HG02840 (cell line): ENCODE measurements at regions not wholly inside any gene's neighbourhood (a gene's known extent, or its start where the extent isn't known, plus 50 kb on each side); places are given as distances from the start of the nearest gene placed in this dataset.
"Not testable (repeated sequence)": the region's sequence is repeated elsewhere in the genome, so short reads cannot be mapped to it uniquely, and the experiment has no call there.

ENCODE experiments used
- ATAC-seq: cut with Tn5 transposase; IDR thresholded peaks from one replicate; pipeline ENCODE4 v1.9.1; 2021; ENCODE audit warnings: mild to moderate bottlenecking, moderate library complexity, moderate number of reproducible peaks; ENCODE audit not compliant: unreplicated experiment, low FRiP score

DNA sequence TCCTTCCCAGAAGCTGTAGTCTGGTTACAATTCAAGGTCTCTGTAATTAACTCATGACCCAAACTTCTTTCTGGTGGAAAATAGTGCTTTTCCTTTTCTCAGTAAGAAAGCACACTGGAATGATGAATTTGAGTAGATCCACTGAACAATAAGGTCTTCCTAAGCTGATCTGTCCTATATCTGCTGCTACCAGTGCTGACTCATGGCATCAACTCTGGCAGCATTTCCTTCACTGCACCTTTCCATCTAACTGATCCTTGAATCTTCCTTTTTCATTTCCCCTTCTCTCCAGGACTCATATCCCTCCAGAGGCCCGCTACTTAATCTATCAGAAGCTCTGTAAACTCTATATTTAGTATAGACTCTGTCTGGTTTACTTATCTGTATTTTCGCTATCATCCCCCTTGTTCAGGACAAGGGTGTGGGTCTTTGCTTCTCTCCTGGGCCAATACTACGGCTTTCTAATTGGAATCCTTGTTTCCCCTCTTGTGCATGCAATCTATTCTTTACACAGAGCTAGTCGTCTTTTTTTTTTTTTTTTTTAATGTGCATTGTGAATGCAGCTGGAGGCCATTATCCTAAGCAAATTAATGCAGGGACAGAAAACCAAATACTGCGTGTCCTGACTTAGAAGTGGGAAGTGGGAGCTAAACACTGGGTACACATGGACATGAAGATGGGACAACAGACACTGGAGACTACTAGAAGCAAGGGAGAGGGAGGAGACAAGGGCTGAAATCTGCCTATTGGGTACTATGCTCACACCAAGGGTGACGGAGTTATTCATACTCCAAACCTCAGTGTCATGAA is 192.2 kb upstream of the RPS23 start:
- ATAC-seq: no peak

- ATAC-seq: no peak
Observed at GRCh38 chr5:82466986-82467561, 188.9 kb upstream of the RPS23 start.

GRCh38 chr5:82465235-82465634 is 187.1 kb upstream of the RPS23 start:
- no peak for ATAC-seq

DNA sequence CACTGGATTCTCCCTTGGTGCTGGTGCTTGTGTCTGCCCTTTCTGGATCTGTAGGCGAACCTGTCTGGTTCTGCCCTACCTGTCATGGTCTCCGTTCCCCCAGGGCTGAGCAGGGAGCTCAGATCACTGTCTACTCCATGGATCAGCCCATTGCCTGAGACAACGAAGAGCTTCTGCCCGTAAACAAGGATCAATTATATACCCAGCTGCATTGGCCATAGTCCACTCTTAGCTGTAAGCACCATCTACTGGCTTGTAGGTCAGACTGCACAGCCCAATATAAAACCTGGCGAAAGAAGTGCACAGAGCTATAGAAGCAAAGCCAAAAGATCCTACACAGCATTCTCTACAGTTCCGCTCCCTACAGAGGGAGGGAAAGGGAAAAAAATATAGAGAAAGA is 181.5 kb upstream of the RPS23 start:
- ATAC-seq: no peak

DNA sequence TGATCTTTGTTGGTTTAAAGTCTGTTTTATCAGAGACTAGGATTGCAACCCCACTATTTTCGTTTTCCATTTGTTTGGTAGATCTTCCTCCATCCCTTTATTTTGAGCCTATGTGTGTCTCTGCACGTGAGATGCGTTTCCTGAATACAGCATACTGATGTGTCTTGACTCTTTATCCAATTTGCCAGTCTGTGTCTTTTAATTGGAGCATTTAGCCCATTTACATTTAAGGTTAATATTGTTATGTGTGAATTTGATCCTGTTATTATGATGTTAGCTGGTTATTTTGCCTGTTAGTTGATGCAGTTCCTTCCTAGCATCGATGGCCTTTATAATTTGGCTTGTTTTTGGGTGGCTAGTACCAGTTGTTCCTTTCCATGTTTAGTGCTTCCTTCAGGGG is 177.2 kb upstream of the RPS23 start:
- ATAC-seq: not testable (repeated sequence)

- ATAC-seq: no peak
Observed at GRCh38 chr5:82448374-82448773, 170.2 kb upstream of the RPS23 start.

DNA sequence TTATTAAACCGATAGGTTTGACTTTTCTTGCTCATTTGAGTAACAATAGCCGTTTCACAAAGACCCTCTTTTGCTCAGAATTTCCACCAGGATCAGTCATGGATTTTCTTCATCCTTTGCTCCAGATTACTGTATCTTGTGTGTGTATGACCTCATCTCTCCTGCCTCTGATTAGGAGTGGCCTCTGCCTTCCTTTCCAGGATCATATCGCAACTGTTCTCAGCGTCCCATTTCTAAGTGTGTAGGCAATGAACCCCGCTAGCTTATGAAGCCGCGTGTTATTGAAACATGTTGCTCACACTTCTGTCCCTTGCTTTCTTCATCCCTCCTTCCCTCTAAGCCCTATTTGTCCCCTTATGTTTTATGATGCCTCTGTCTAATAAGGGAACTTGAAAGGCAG is 169.8 kb upstream of the RPS23 start:
- ATAC-seq: no peak

DNA sequence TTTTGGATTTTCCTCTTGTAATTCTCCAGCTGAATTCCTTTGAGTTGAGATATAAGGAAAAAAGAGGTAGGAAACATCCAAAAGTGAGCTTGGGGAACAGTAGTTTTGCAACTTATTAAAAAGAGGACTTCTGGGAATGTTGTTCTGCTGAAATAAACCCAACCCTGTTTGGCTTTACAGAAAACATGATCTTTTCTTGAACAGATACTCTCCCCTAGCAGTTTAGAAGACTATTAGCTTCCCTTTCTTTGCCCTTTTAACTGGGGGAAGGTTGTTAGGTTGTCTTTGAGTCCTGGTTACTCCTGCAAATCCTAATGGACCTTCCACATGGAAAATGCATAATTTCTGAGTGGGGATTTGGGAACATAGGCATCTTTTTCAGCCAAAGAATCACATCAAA is 168.7 kb upstream of the RPS23 start:
- no peak for ATAC-seq

DNA sequence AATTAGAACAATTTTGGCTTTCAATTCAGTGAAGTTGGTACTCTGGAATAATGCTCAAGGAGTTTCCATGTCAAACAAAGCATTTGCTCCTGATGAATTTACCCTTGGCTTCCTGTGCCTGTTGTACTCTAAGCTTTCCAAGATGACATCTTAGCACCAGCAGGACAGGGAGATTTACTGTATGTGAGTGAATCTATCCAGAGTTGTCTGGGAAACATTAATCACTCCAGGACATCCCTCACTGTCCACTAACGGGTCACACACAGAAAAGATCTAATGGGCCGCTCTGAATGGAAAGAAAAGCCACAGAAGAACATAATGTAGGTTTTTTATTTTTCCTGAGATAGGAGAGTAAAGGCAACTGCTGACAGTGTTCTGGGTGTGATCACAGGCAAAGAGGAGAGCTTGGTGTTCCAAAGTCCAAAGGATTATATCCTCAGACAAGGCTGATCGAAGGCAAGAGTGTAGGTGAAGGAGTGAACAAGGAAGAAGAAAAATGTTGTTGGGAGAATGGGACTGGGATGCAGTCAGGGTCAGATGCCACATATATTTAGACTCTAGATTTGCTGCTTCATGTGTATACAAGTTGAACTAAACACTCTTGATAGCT is 167.7 kb upstream of the RPS23 start:
- ATAC-seq: no peak

DNA sequence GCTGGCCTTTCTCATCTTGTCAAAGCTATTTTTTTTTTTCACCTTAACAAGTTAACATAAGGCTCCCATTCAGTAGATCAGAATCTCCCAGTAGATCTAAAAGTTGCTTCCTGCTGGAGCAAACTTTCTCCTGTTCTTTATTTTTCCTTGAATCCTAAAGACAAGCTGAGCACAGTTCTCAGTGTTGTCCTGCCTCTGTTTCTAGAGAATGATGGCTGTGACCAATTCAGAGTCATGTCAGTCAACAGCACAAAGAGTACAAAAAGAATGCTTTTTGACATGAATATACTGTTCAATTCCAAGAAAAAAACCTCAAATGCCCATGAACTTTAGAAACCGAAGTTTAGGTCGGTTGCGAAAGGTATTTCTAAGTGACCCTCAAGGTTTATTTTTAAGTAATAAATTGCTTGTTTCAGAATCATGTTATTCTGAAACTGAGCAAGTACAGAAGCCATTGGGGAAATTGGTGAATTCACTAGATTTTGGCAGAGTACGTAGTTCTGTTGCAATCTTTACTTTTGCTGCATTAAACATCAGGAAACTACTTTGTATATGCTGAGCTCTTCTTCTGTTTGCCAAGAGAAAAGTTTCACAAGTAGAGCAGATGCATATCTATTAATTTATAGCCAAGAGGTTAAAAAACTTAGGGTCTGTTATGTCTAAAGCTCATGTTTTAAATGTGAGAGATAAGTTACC is 161.7 kb upstream of the RPS23 start:
- no peak for ATAC-seq

DNA sequence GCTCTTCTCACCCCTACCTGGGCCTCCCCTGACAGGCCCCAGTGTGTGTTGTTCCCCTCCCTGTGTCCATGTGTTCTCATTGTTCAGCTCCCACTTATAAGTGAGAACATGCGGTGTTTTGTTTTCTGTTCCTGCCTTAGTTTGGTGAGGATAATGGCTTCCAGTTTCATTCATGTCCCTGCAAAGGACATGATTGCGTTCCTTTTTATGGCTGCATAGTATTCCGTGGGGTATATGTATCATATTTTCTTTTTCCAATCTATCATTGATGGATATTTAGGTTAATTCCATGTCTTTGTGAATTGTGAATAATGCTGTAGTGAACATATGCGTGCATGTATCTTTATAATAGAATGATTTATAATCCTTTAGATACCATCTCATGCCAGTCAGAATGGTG is 159.4 kb upstream of the RPS23 start:
- ATAC-seq: not testable (repeated sequence)

- ATAC-seq: no peak
Observed at GRCh38 chr5:82436291-82436690, 158.1 kb upstream of the RPS23 start.

DNA sequence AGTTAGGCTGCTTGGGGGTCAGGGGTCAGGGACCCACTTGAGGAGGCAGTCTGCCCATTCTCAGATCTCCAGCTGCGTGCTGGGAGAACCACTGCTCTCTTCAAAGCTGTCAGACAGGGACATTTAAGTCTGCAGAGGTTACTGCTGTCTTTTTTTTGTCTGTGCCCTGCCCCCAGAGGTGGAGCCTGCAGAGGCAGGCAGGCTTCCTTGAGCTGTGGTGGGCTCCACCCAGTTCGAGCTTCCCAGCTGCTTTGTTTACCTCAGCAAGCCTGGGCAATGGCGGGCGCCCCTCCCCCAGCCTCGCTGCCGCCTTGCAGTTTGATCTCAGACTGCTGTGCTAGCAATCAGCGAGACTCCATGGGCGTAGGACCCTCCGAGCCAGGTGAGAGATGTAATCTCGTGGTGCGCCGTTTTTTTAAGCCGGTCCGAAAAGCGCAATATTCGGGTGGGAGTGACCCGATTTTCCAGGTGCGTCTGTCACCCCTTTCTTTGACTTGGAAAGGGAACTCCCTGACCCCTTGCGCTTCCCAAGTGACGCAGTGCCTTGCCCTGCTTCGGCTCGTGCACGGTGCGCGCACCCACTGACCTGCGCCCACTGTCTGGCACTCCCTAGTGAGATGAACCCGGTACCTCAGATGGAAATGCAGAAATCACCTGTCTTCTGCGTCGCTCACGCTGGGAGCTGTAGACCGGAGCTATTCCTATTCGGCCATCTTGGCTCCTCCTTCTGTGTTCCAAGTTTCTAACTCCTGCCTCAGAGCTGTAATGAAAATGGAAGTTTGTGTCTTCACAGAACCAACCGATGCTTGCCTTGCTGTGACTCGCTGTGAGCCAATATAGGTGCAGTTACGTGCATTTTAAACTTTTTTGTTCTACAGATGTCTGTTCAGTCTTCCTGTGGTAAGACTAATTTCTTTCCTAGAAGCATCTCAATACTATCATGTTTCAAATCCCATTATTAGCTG is 156.8 kb upstream of the RPS23 start:
- ATAC-seq: not testable (repeated sequence)

DNA sequence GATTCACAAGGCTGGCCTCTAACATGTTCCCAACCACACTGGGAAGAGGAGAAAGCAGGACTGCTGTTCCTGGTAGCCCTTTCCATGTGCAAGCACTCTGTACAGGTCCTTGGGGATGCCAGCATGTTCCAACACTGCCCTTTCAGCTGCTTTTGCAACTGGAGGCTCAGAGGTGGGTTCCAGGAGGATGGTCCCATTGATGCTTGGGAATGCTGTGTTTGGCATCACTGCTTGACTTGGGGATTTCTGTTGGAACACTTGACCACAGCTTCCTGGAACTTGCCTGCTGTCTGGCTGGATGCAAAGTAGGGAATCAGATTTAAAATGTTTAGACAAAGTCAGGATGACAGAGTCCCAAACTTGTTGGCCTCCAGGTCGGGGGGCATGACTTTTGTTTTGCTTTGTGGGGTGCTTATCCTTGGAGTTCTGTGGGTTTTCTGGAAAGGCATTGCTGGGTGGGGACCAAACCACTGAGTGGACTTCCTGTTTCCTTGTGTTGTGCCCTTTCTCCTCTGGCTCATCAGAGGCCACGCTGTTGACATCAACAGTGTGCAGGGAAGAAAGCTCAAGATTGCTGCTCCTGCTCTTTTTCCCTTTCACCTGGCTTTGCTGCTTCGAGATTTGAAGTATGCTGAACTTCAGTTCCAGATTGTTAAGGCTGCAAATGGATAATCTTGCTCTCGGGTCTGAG is 148.5 kb upstream of the RPS23 start:
- ATAC-seq: no peak

GRCh38 chr5:82425591-82425990 is 147.4 kb upstream of the RPS23 start:
- no peak for ATAC-seq

DNA sequence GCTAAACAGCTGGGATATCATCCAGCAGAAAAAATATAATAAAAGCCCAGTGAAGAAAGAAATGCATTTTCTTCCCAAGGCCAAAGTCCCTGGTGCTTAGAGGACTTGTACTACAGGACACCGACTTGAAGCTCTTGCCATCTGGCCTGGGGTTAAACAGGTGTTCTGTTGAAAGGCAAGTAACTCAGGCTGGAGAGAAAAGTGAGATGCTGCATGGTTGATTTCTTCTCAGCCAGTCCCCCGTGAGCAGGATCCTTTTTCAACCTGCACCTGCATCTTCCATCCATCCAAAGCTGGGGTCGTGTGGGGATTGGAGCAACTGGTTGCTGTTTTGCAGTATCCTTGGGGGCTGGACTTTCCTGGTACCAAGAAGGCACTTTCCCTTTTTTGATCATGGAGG is 146.1 kb upstream of the RPS23 start:
- ATAC-seq: no peak

DNA sequence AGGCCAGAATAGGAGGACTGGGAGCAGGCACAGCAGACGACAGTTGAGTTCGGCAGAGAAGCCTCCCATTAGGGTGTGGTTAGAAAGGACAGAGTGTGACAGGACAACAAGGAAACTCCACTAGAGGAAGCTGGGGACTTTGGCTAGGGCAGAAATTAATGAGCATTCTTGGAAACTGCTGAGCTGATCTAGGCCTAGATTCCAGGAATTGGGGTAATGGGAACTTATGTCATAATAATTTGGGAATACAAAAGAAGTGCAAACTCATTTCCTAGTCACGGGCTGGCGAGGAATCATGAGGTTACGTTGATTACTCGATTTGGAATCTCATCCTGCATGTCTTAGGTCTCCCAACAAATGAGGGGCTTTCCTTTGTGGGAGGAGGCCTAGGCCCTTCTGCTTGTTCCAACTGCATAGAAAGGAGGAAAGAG is 144.6 kb upstream of the RPS23 start:
- no peak for ATAC-seq

GRCh38 chr5:82422001-82422740 is 144.0 kb upstream of the RPS23 start:
- no peak for ATAC-seq

GRCh38 chr5:82421119-82421518 is 143.0 kb upstream of the RPS23 start:
- ATAC-seq: no peak
